H9 (cell line): ENCODE measurements at regions not wholly inside any gene's neighbourhood (a gene's known extent, or its start where the extent isn't known, plus 50 kb on each side); places are given as distances from the start of the nearest gene placed in this dataset.

Source experiments
- DNase-seq: peaks from one replicate; pipeline ENCODE4 v3.0.0-alpha.2; 2017
- H2AFZ ChIP-seq: one replicate; pipeline ENCODE4 v1.6.1; 2013; ENCODE audit warnings: mild to moderate bottlenecking, low read length, control low read depth, moderate library complexity
- H2AK5ac ChIP-seq: 2 replicates; pipeline ENCODE4 v1.6.1; 2013; ENCODE audit warnings: low read length, control low read depth, mixed read lengths; ENCODE audit not compliant: insufficient read length
- H2BK120ac ChIP-seq: one replicate; pipeline ENCODE4 v1.6.1; 2013; ENCODE audit warnings: low read depth, mild to moderate bottlenecking, low read length, control low read depth, inconsistent platforms; ENCODE audit not compliant: poor library complexity, severe bottlenecking
- H2BK12ac ChIP-seq: 2 replicates; pipeline ENCODE4 v1.6.1; 2013; ENCODE audit warnings: low read length, control low read depth, mixed read lengths, low read depth; ENCODE audit not compliant: insufficient read length
- H2BK15ac ChIP-seq: 2 replicates; pipeline ENCODE4 v1.6.1; 2013; ENCODE audit warnings: low read depth, low read length, control low read depth
- H2BK20ac ChIP-seq: one replicate; pipeline ENCODE4 v1.6.1; 2013; ENCODE audit warnings: low read depth, mild to moderate bottlenecking, low read length, control low read depth, inconsistent platforms; ENCODE audit not compliant: poor library complexity, severe bottlenecking
- H2BK5ac ChIP-seq: 2 replicates; pipeline ENCODE4 v1.6.1; 2013; ENCODE audit warnings: low read length, control low read depth, mixed read lengths; ENCODE audit not compliant: insufficient read length
- H3K14ac ChIP-seq: 2 replicates; pipeline ENCODE4 v1.6.1; 2013; ENCODE audit warnings: low read length, control low read depth; ENCODE audit not compliant: insufficient read depth
- H3K18ac ChIP-seq: 2 replicates; pipeline ENCODE4 v1.6.1; 2013; ENCODE audit warnings: low read depth, mild to moderate bottlenecking, mixed read lengths, low read length, control low read depth; ENCODE audit not compliant: insufficient read length
- H3K23ac ChIP-seq: 2 replicates; pipeline ENCODE4 v1.6.1; 2013; ENCODE audit warnings: low read length, control low read depth, mixed read lengths, low read depth; ENCODE audit not compliant: insufficient read length
- H3K23me2 ChIP-seq: 2 replicates; pipeline ENCODE4 v1.6.1; 2013; ENCODE audit warnings: low read depth, mild to moderate bottlenecking, mixed read lengths, low read length, control low read depth; ENCODE audit not compliant: insufficient read length, poor library complexity, severe bottlenecking
- H3K27ac ChIP-seq: 2 replicates; pipeline ENCODE4 v1.5.1; 2013; ENCODE audit warnings: low read length, control low read depth, mixed read lengths, low read depth; ENCODE audit not compliant: insufficient read length
- H3K27me3 ChIP-seq: 2 replicates; pipeline ENCODE4 v1.6.1; 2013; ENCODE audit warnings: low read length, control low read depth, inconsistent platforms; ENCODE audit not compliant: insufficient read depth
- H3K4ac ChIP-seq: 2 replicates; pipeline ENCODE4 v1.6.1; 2013; ENCODE audit warnings: low read depth, mild to moderate bottlenecking, control low read depth, inconsistent platforms, low read length, moderate library complexity
- H3K4me1 ChIP-seq: 2 replicates; pipeline ENCODE4 v1.6.1; 2013; ENCODE audit warnings: low read length, control low read depth, inconsistent platforms; ENCODE audit not compliant: insufficient read depth
- H3K4me2 ChIP-seq: 2 replicates; pipeline ENCODE4 v1.6.1; 2013; ENCODE audit warnings: low read length, control low read depth, mixed read lengths; ENCODE audit not compliant: insufficient read length, insufficient read depth
- H3K56ac ChIP-seq: 2 replicates; pipeline ENCODE4 v1.6.1; 2013; ENCODE audit warnings: low read depth, mild to moderate bottlenecking, mixed read lengths, low read length, control low read depth; ENCODE audit not compliant: insufficient read length
- H3K79me1 ChIP-seq: 2 replicates; pipeline ENCODE4 v1.6.1; 2013; ENCODE audit warnings: low read depth, mild to moderate bottlenecking, moderate library complexity, low read length, control low read depth, inconsistent platforms; ENCODE audit not compliant: insufficient read depth, poor library complexity, severe bottlenecking
- H3K79me2 ChIP-seq: 2 replicates; pipeline ENCODE4 v1.6.1; 2013; ENCODE audit warnings: low read length, control low read depth, inconsistent platforms; ENCODE audit not compliant: insufficient read depth
- H3K9ac ChIP-seq: 2 replicates; pipeline ENCODE4 v1.6.1; 2013; ENCODE audit warnings: low read length, control low read depth, mixed read lengths; ENCODE audit not compliant: insufficient read length; ENCODE audit errors: extremely low read depth
- H3K9me3 ChIP-seq: one replicate; pipeline ENCODE4 v1.6.1; 2013; ENCODE audit warnings: low read depth, low read length, inconsistent platforms; ENCODE audit not compliant: control insufficient read depth
- H3T11ph ChIP-seq: one replicate; pipeline ENCODE4 v1.6.1; 2013; ENCODE audit warnings: mild to moderate bottlenecking, low read length, control low read depth, inconsistent platforms
- H4K20me1 ChIP-seq: one replicate; pipeline ENCODE4 v1.6.1; 2013; ENCODE audit not compliant: control insufficient read depth, insufficient read length, insufficient read depth
- H4K5ac ChIP-seq: 2 replicates; pipeline ENCODE4 v1.6.1; 2013; ENCODE audit warnings: low read depth, mild to moderate bottlenecking, mixed read lengths, low read length, control low read depth; ENCODE audit not compliant: insufficient read length
- H4K8ac ChIP-seq: replicated peaks from 2 replicates; pipeline ENCODE4 v1.6.1; 2013; ENCODE audit warnings: low read length, control low read depth, mixed read lengths, low read depth; ENCODE audit not compliant: insufficient read length
- H4K91ac ChIP-seq: 2 replicates; pipeline ENCODE4 v1.6.1; 2013; ENCODE audit warnings: low read depth, mild to moderate bottlenecking, moderate library complexity, mixed read lengths, low read length, control low read depth; ENCODE audit not compliant: insufficient read length
- H3K27ac Mint-ChIP-seq, 3 experiments: 2 replicates in 2 of 3; 3 replicates in 1 of 3; pipeline ENCODE4 v1.8.0; 2020 to 2021; ENCODE audit warnings: mixed read lengths in 3 of 3, mild to moderate bottlenecking in 1 of 3, moderate library complexity in 1 of 3
- H3K27me3 Mint-ChIP-seq: 2 replicates; pipeline ENCODE4 v1.8.0; 2021; ENCODE audit warnings: low read depth, mild to moderate bottlenecking, moderate library complexity, mixed read lengths
- H3K36me3 Mint-ChIP-seq, 3 experiments: 2 replicates in 2 of 3; 3 replicates in 1 of 3; pipeline ENCODE4 v1.8.0; 2020 to 2021; ENCODE audit warnings: low read depth in 3 of 3, mixed read lengths in 3 of 3; ENCODE audit not compliant: insufficient read depth in 1 of 3
- H3K4me1 Mint-ChIP-seq, 2 experiments: 2 replicates each; pipeline ENCODE4 v1.8.0; 2020; ENCODE audit warnings: mixed read lengths in 2 of 2
- H3K4me3 Mint-ChIP-seq, 2 experiments: 2 replicates in 1 of 2; 3 replicates in 1 of 2; pipeline ENCODE4 v1.8.0; 2020 to 2021; ENCODE audit warnings: mild to moderate bottlenecking in 2 of 2, mixed read lengths in 2 of 2, moderate library complexity in 1 of 2
- H3K9me3 Mint-ChIP-seq, 2 experiments: 2 replicates in 1 of 2; 3 replicates in 1 of 2; pipeline ENCODE4 v1.8.0; 2020; ENCODE audit warnings: mild to moderate bottlenecking in 2 of 2, mixed read lengths in 2 of 2, moderate library complexity in 1 of 2
- CTCF ChIP-seq: fragments of 200-600 bp; sonication (generic); conservative IDR thresholded peaks from 3 replicates; pipeline ENCODE4 v1.8.0; 2021; ENCODE audit warnings: antibody characterized with exemption, mild to moderate bottlenecking
- WGBS: extraction: QIAGEN DNeasy Blood & Tissue Kit; methylation state at CpG from one replicate; pipeline ENCODE4 v1.1.7; 2013; ENCODE audit warnings: missing lambda C conversion rate, low lambda C conversion rate, mixed read lengths; ENCODE audit not compliant: insufficient read length; ENCODE audit errors: extremely low coverage; 5-methylcytosine and 5-hydroxymethylcytosine counted together

- DNase-seq: peak; percentile 79
- Mint-ChIP-seq H3K27me3 (no peaks in the 10 kb centered on the region; the same call in 1 of the 2 replicates), H3K36me3 (peaks cover 0 to 2% (median 0%) of the 10 kb centered on the region in 3 experiments; a peak in 2 of 7 replicates), H3K9me3 (peaks cover 28 to 49% of the 10 kb centered on the region in 2 experiments), H3K4me3 (peak overlapping the region; percentile 32 to 43; a peak in 3 of 5 replicates), H3K4me1 (peaks cover 48 to 50% of the 10 kb centered on the region in 2 experiments), H3K27ac (peak overlapping the region; percentile 64 to 95 (median 87))
- Histone ChIP-seq H2BK120ac (no peak overlapping the region), H2BK20ac (no peak overlapping the region), H3K79me2 (no peaks in the 10 kb centered on the region; the same call in 1 of the 2 replicates), H3K23me2 (no peaks in the 10 kb centered on the region), H4K5ac (no peak overlapping the region), H2BK5ac (no peak overlapping the region), H4K8ac (no peak overlapping the region), H3K23ac (no peak overlapping the region), H3T11ph (no peak overlapping the region), H2AK5ac (no peak overlapping the region), H3K9me3 (no peaks in the 10 kb centered on the region), H2BK12ac (no peak overlapping the region), H3K79me1 (no peaks in the 10 kb centered on the region), H3K4me2 (peak overlapping the region; percentile 47), H2AFZ (no peak overlapping the region), H3K27ac (peak overlapping the region; percentile 48), H3K18ac (no peak overlapping the region), H3K27me3 (no peaks in the 10 kb centered on the region), H3K56ac (no peak overlapping the region), H4K91ac (no peak overlapping the region), H3K9ac (no peak overlapping the region), H4K20me1 (no peaks in the 10 kb centered on the region), H3K14ac (no peak overlapping the region), H3K4ac (no peak overlapping the region), H3K4me1 (peaks cover 17% of the 10 kb centered on the region), H2BK15ac (no peak overlapping the region)
- no CpG with 5 or more reads among the region's 10 CpGs for WGBS
- no peak for TF ChIP-seq CTCF
Measured at GRCh38 chrX:10759141-10759799, 138.9 kb upstream of the MID1 start.
